ENCODE measurements at regions not wholly inside any gene's neighbourhood (a gene's known extent, or its start where the extent isn't known, plus 50 kb on each side); places are given as distances from the start of the nearest gene placed in this dataset.

GRCh38 chr20:3354247-3354646 lies 53.2 kb downstream of the DNAAF9 start:
- no peak for DNase-seq

DNA sequence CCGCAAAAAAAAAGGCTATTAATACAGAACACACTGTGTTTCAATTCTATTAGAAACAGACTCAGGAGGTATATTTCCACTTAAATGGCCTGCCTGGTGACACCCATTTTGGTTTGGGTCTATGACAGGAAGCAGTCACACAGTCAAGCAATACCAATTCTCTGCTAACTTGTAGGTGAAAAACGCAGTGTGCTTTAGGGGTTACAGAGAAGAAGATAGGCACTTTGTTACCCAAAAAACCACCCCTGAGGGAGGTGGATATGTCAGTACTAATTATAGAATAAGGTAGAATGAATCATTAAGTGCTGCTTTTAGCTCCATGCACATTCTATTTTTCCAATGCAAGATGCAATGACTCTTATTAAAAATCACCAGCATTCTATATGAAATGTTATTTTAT lies 53.8 kb downstream of the DNAAF9 start:
- DNase-seq: no peak

GRCh38 chr20:3352202-3352601 lies 55.3 kb downstream of the DNAAF9 start:
- no peak for DNase-seq

GRCh38 chr20:3350422-3350821 lies 57.0 kb downstream of the DNAAF9 start:
- DNase-seq: no peak

DNA sequence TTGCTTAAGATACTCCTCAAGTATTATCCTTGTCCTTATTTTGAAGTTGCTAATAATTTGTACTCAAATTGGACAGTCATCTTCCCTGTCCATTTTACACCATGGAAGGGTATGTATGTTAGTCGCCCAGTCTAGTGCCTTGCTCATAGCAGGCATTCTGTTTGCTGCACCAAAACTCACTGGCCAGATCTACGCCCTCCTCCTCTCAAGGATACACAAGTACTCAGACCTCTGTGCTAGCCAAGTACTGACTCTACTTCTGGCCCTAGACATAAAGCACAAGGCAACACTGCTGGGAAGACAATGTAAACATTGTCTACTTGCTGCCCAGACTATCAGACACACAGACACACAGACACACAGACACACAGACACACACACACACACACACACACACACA lies 57.7 kb downstream of the DNAAF9 start:
- DNase-seq: no peak

GRCh38 chr20:3342766-3343165 lies 64.7 kb downstream of the DNAAF9 start:
- DNase-seq: no peak

GRCh38 chr20:3340443-3340842 lies 67.0 kb downstream of the DNAAF9 start:
- peak; percentile 49 for DNase-seq

GRCh38 chr20:3339571-3339970 lies 67.9 kb downstream of the DNAAF9 start:
- DNase-seq: no peak

- DNase-seq: no peak
These were observed 68.4 kb downstream of the DNAAF9 start for GRCh38 chr20:3339076-3339475.

DNA sequence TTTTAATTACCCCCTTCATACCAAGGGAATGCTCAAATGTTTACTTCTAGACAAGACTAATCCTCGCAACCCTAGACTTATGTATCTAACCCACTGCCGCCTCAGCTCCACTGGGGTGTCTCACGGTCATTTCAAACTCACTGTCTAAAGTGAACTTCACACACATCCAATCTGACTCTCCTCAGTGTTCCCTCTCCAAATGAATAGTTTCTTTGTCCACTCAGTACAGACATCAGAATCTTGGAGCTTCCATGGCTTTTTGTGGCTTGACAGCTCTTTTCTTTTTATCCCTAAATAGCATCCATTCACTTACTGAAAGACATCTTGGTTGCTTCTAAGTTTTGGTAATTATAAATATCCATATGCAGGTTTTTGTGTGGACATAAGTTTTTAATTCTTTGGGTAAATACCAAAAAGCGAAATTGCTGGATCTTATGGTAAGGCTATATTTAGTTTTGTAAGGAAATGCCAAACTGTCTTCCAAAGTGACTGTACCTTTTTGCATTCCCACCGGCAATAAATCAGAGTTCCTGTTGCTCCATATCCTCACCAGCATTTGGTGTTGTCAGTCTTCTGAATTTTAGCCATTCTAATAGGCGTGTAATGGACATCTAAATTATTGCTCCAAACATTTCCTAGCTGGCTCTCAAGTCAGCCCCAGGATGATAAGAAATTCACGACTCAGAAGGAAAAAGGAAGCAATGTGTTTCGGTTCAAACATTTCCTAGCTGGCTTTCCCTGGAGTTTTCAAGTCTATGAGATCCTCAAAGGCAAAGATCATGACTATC lies 73.1 kb downstream of the DNAAF9 start:
- DNase-seq: no peak

DNA sequence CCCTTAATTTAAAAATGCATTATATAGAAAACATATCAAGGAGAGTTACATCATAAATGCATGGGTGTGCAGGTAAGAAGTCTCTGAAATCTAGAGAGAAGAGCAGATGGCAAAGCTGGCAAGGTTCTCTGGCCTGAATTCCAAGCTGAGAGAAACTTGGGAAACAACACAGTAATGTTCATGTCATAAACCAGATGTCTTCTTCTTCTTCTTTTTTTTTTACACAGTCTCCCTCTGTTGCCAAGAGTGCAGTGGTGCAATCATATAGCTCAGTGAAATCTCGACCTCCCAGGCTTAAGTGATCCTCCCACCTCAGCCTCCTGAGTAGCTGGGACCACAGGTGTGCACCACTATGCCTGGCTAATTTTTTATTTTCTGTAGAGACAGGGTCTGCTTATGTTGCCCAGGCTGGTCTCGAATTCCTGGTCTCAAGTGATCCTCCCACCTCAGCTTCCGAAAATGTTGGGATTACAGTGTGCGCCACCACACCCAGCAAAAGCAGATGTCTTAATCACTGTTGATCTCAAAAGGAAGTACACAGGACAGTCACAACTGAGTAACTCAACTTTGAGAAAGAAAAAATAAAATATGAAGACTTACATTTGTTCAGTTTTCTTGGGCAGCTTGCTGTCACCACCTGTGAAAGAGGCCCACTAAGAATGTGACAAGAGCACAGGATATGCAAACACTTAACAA lies 77.3 kb downstream of the DNAAF9 start:
- DNase-seq: no peak

DNA sequence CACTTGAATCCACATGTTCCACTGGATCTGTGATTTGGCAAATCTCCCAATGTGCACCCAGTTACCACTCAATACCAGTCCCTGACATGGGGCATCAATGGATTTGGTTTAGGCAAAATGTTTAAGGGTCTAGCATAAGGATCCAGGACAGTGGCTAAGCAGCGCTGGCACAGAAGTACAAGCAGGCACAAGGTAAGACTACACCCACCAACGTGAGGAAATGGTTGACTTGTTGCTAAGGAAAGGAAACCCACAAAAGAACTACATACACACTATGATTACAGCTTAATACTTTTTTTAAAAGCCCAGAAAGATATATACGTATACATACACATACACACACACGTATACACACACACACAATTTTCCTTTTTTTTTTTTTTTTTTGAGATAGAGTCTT lies 79.0 kb downstream of the DNAAF9 start:
- DNase-seq: no peak

- no peak for DNase-seq
These were observed 80.5 kb downstream of the DNAAF9 start for GRCh38 chr20:3326779-3327521.

GRCh38 chr20:3325864-3326263 lies 81.6 kb downstream of the DNAAF9 start:
- no peak for DNase-seq

GRCh38 chr20:3323398-3323797 lies 84.1 kb downstream of the DNAAF9 start:
- no peak for DNase-seq

- DNase-seq: no peak
These were observed 79.4 kb upstream of the SLC4A11 start for GRCh38 chr20:3318226-3318884.

DNA sequence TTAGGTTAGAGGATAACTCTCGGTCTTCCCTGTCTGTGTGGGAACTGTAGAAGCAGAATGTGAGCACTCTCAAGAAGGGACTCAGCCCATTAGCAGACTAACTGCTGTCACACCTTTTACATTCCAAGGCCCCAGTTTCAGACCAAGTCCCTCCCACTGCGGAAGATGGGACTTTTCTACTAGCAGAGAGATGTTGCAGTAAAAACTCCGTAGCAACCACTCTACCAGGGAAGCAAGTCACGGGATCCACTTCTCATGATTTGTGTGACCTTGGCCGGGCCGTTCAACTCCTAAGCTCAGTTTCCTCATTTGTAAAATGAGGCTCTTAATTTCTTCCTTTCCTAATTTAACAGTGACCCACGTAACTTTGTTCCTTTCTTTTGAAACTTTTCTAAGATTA lies 77.1 kb upstream of the SLC4A11 start:
- DNase-seq: no peak

GRCh38 chr20:3315136-3315535 lies 76.1 kb upstream of the SLC4A11 start:
- DNase-seq: no peak

- no peak for DNase-seq
These were observed 75.4 kb upstream of the SLC4A11 start for GRCh38 chr20:3314391-3314790.

DNA sequence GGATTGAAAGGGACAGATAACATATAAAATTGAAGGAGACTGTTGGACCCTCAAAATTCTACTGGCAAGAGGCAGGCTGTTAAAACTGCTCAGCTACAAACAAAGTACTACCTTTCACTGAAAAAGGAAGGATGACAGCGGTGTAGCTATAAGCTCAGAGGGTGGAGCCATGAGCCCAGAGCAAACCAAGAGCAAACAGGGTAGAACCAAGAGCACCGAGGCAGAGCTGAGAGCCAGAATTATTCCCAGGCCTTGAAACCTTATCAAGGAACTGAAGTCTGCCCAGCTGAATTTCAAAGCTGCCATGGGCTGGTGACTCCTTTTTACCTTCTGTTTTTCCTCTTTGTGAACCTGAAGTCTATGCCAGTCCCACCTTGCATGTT lies 74.7 kb upstream of the SLC4A11 start:
- DNase-seq: peak; percentile 50

GRCh38 chr20:3312940-3313682 lies 74.1 kb upstream of the SLC4A11 start:
- DNase-seq: peak; percentile 78

DNA sequence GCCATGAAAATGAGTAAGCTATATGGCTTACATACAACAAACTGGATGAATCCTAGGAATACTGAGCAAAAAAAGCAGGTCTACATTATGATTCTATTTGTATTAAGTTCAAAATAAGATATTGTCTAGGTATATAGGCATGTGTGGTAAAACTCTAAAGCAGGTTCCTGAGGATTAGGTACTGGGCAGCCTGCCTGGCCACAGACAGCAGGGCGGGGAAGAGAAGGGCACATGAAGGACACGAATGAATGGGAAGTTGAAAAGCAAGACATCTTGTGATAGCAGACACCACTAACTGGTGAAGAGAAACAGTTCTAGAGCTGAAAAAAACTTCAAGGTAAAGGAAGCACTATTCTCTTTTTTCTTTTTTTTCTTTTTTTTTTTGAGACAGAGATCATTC lies 72.6 kb upstream of the SLC4A11 start:
- no peak for DNase-seq

GRCh38 chr20:3309226-3309625 lies 70.2 kb upstream of the SLC4A11 start:
- DNase-seq: no peak
